A549 (cell line): ENCODE measurements at regions not wholly inside any gene's neighbourhood (a gene's known extent, or its start where the extent isn't known, plus 50 kb on each side); places are given as distances from the start of the nearest gene placed in this dataset.
"Not testable (repeated sequence)": the region's sequence is repeated elsewhere in the genome, so short reads cannot be mapped to it uniquely, and the experiment has no call there.

ENCODE experiments used
- ATAC-seq, 2 experiments: fragments of 200-7000 bp in 1 of 2; fragments of >200 bp in 1 of 2; cut with Nextera tagmentation in 1 of 2; cut with Tn5 transposase in 1 of 2; 3 replicates each; pipeline versions ENCODE4 v1.8.0 to v1.9.1; 2018 to 2020; ENCODE audit warnings: mild to moderate bottlenecking in 1 of 2, moderate library complexity in 1 of 2
- CTCF ChIA-PET: fragments of 300-600 bp; sonication (Branson Sonifier 250); formaldehyde crosslinking; extraction: SDS; loops from one replicate; lab custom pipeline; 2021; ENCODE audit warnings: antibody characterized with exemption, inconsistent platforms; lab: Yijun Ruan, JAX
- POLR2A ChIA-PET: fragments of 350-600 bp; formaldehyde crosslinking; extraction: SDS; loops from one replicate; lab custom pipeline; 2021; ENCODE audit warnings: antibody characterized with exemption, inconsistent platforms; lab: Yijun Ruan, JAX
- DNase-seq, 2 experiments: peaks; one replicate each; pipeline versions ENCODE4 v3.0.0 to v3.0.0-alpha.2; 2011 to 2016; ENCODE audit warnings: low read depth in 1 of 2, low spot score in 1 of 2
- FAIRE-seq: peaks from 2 replicates; lab custom pipeline; 2011; peaks lifted over from hg19 to GRCh38; lab: Jason Lieb, UNC
- H3K27ac ChIP-seq, 2 experiments: fragments of >200 bp; sonication (Bioruptor Twin); formaldehyde crosslinking; 3 replicates each; pipeline ENCODE4 v1.5.1; 2016 to 2017
- H3K4me1 ChIP-seq: fragments of >200 bp; sonication (Bioruptor Twin); formaldehyde crosslinking; 3 replicates; pipeline ENCODE4 v1.6.1; 2016
- H3K4me2 ChIP-seq: fragments of >200 bp; sonication (Bioruptor Twin); formaldehyde crosslinking; 3 replicates; pipeline ENCODE4 v1.6.1; 2016
- H3K4me3 ChIP-seq: fragments of >200 bp; sonication (Bioruptor Twin); formaldehyde crosslinking; 3 replicates; pipeline ENCODE4 v1.5.1; 2016
- H3K9me3 ChIP-seq: fragments of >200 bp; sonication (Bioruptor Twin); formaldehyde crosslinking; 3 replicates; pipeline ENCODE4 v1.6.1; 2016
- BHLHE40 ChIP-seq: IDR thresholded peaks from 2 replicates; pipeline ENCODE4 v1.6.1; 2012; ENCODE audit warnings: low read depth, low read length, inconsistent platforms
- CHD2 ChIP-seq: fragments of 150-350 bp; IDR thresholded peaks from 2 replicates; pipeline ENCODE4 v1.6.1; 2014; ENCODE audit warnings: low read length; ENCODE audit not compliant: partially characterized antibody
- CHD4 ChIP-seq: fragments of 200-600 bp; sonication (generic); IDR thresholded peaks from 2 replicates; pipeline ENCODE4 v1.6.1; 2016; ENCODE audit warnings: antibody characterized with exemption, mild to moderate bottlenecking, borderline replicate concordance
- ESRRA ChIP-seq: fragments of 150-350 bp; IDR thresholded peaks from 2 replicates; pipeline ENCODE4 v1.6.1; 2014; ENCODE audit warnings: mild to moderate bottlenecking, low read length, borderline replicate concordance
- FOXS1 ChIP-seq: fragments of 250-450 bp; sonication (Bioruptor Pico); IDR thresholded peaks from 2 replicates; pipeline ENCODE4 v1.5.0; 2020; ENCODE audit warnings: mild to moderate bottlenecking, moderate library complexity
- HOXB5 ChIP-seq: fragments of 250-450 bp; sonication (Bioruptor Pico); IDR thresholded peaks from 2 replicates; pipeline ENCODE4 v1.5.0; 2020; ENCODE audit warnings: mild to moderate bottlenecking, moderate library complexity
- JUN ChIP-seq, 2 experiments: fragments of >200 bp; sonication (Bioruptor Twin); formaldehyde crosslinking; IDR thresholded peaks; 2 replicates in 1 of 2; 3 replicates in 1 of 2; pipeline ENCODE4 v1.6.1; 2016 to 2017
- KDM1A ChIP-seq: fragments of 200-600 bp; sonication (generic); IDR thresholded peaks from 2 replicates; pipeline ENCODE4 v1.6.1; 2016; ENCODE audit warnings: low read depth, mild to moderate bottlenecking
- NFE2L2 ChIP-seq: fragments of 150-350 bp; conservative IDR thresholded peaks from 2 replicates; pipeline ENCODE4 v1.6.1; 2014; ENCODE audit warnings: low read length
- NR3C1 ChIP-seq: fragments of >200 bp; sonication (Bioruptor Twin); formaldehyde crosslinking; IDR thresholded peaks from 3 replicates; pipeline ENCODE4 v1.6.1; 2017
- PHF8 ChIP-seq: fragments of 200-600 bp; sonication (generic); IDR thresholded peaks from 2 replicates; pipeline ENCODE4 v1.6.1; 2016; ENCODE audit warnings: low read depth, mild to moderate bottlenecking, antibody characterized with exemption, moderate library complexity, borderline replicate concordance
- POLR2A ChIP-seq: IDR thresholded peaks from 2 replicates; pipeline ENCODE4 v1.6.1; 2012; ENCODE audit warnings: mild to moderate bottlenecking, low read length
- RAD21 ChIP-seq, 2 experiments: fragments of >200 bp in 1 of 2; sonication (Bioruptor Twin) in 1 of 2; formaldehyde crosslinking in 1 of 2; IDR thresholded peaks in 1 of 2; conservative IDR thresholded peaks in 1 of 2; 2 replicates in 1 of 2; 3 replicates in 1 of 2; pipeline ENCODE4 v1.6.1; 2012 to 2018; ENCODE audit warnings: inconsistent platforms in 1 of 2
- RARB ChIP-seq: fragments of 250-450 bp; sonication (Bioruptor Pico); IDR thresholded peaks from 2 replicates; pipeline ENCODE4 v1.8.0; 2021; ENCODE audit warnings: mild to moderate bottlenecking, moderate library complexity
- RCOR1 ChIP-seq: fragments of 150-350 bp; IDR thresholded peaks from 2 replicates; pipeline ENCODE4 v1.6.1; 2014; ENCODE audit warnings: antibody characterized with exemption, low read length, low read depth
- SMC3 ChIP-seq: fragments of >200 bp; sonication (Bioruptor Twin); formaldehyde crosslinking; IDR thresholded peaks from 3 replicates; pipeline ENCODE4 v1.6.1; 2018; ENCODE audit warnings: inconsistent platforms
- SREBF2 ChIP-seq: fragments of 450-650 bp; IDR thresholded peaks from 2 replicates; pipeline ENCODE4 v1.6.1; 2014; ENCODE audit warnings: mild to moderate bottlenecking, moderate library complexity
- TFCP2L1 ChIP-seq: fragments of 250-450 bp; sonication (Bioruptor Pico); IDR thresholded peaks from 2 replicates; pipeline ENCODE4 v1.5.0; 2021; ENCODE audit warnings: mild to moderate bottlenecking
- ZC3H11A ChIP-seq: fragments of 450-650 bp; IDR thresholded peaks from 2 replicates; pipeline ENCODE4 v1.6.1; 2014; ENCODE audit warnings: antibody characterized with exemption, mild to moderate bottlenecking
- ZNF302 ChIP-seq: fragments of 250-450 bp; sonication (Bioruptor Pico); IDR thresholded peaks from 2 replicates; pipeline ENCODE4 v1.9.0; 2021; ENCODE audit warnings: inconsistent platforms, mild to moderate bottlenecking, moderate library complexity
- WGBS: methylation state at CpG from one replicate; pipeline ENCODE4 v1.1.6; 2017; ENCODE audit errors: missing lambda C conversion rate; 5-methylcytosine and 5-hydroxymethylcytosine counted together
- TF ChIP-seq, protein P1 (sequence below): IDR thresholded peaks from 2 replicates; pipeline ENCODE4 v1.6.1; 2012; ENCODE audit warnings: low read depth, borderline replicate concordance
- TF ChIP-seq, protein P2 (sequence below): IDR thresholded peaks from 2 replicates; pipeline ENCODE4 v1.6.1; 2012
- TF ChIP-seq, protein P3 (sequence below): fragments of 250-450 bp; sonication (Bioruptor Pico); IDR thresholded peaks from 2 replicates; pipeline ENCODE4 v1.5.0; 2020; ENCODE audit warnings: low read depth, mild to moderate bottlenecking, moderate library complexity
- TF ChIP-seq, protein P4 (sequence below): fragments of 450-650 bp; IDR thresholded peaks from 2 replicates; pipeline ENCODE4 v1.6.1; 2014; ENCODE audit warnings: antibody characterized with exemption
- TF ChIP-seq, protein P5 (sequence below): fragments of >200 bp; sonication (Bioruptor Twin); formaldehyde crosslinking; IDR thresholded peaks from 3 replicates; pipeline ENCODE4 v1.5.1; 2016

DNA sequence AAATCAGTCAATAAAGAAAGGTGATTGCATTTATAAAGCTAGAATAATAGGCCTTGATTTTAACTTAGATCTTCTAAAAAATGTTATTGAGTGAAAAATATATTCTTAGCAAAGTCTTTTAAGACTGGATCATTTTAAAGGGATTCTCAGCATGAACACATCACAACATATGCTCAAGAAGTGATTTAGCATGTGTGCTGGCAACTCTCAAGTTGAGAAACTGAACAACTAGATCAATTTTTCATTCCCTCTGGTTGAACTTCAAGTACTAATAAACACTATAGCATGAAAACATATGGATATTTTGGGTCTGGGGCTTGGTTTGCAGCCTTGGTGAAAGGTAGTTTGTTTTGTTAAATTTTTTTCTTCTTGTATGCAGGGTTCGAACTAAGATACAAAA, 107.8 kb upstream of the PNPT1 start:
- ChIA-PET CTCF (interaction anchor here (1.2 to 1.5 kb wide), 4 partner anchors 11 to 142 kb away, joined by 3 to 5 read pairs (median 3); no protein-coding TSS in a partner anchor), POLR2A (no interaction called here)
- Histone ChIP-seq H3K9me3 (no peaks in the 10 kb centered on the region), H3K4me1 (peaks cover 24% of the 10 kb centered on the region), H3K4me2 (no peak overlapping the region; the same call in 2 of the 3 replicates), H3K27ac (no peak overlapping the region), H3K4me3 (no peak overlapping the region)
- no peak for FAIRE-seq
- 93% methylated on average over 1 of the region's 1 CpG for WGBS
- ATAC-seq, result no peak
- DNase-seq, result no peak
- TF ChIP-seq RARB (CRISPR knock-in tag), result no peak
- TF ChIP-seq SMC3, result no peak
- TF ChIP-seq TFCP2L1, result no peak
- TF ChIP-seq PHF8, result no peak
- TF ChIP-seq NR3C1, result no peak
- no peak for TF ChIP-seq BHLHE40
- TF ChIP-seq, protein P1, sequence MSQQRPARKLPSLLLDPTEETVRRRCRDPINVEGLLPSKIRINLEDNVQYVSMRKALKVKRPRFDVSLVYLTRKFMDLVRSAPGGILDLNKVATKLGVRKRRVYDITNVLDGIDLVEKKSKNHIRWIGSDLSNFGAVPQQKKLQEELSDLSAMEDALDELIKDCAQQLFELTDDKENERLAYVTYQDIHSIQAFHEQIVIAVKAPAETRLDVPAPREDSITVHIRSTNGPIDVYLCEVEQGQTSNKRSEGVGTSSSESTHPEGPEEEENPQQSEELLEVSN, result no peak
- TF ChIP-seq SREBF2, result no peak
- no peak for TF ChIP-seq RCOR1
- no peak for TF ChIP-seq FOXS1
- TF ChIP-seq, protein P2, sequence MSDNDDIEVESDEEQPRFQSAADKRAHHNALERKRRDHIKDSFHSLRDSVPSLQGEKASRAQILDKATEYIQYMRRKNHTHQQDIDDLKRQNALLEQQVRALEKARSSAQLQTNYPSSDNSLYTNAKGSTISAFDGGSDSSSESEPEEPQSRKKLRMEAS, result no peak
- TF ChIP-seq RAD21 (conservative IDR thresholded peaks at IDR 0.05 in 1 of 2, IDR thresholded peaks at IDR 0.05 in 1 of 2), result no peak

DNA sequence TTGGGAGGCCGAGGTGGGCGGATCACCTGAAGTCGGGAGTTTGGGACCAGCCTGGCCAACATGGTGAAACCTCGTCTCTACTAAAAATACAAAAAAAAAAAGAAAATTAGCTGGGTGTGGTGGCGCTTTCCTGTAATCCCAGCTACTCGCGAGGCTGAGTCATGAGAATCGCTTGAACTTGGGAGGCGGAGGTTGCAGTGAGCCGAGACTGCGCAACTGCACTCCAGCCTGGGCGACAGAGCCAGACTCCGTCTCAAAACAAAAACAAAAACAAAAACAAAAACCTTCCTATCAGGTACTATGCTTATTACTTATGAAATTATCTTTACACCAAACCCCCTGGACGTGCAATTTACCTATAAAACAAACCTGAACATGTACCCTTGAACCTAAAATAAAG, 106.0 kb upstream of the PNPT1 start:
- H3K4me1 ChIP-seq, result peaks cover 24% of the 10 kb centered on the region
- H3K4me2 ChIP-seq, H3K27ac ChIP-seq, H3K9me3 ChIP-seq, H3K4me3 ChIP-seq, FAIRE-seq, DNase-seq, POLR2A ChIA-PET, ATAC-seq: not testable (repeated sequence)
- CTCF ChIA-PET, result interaction anchor here (0.6 to 1.4 kb wide), 2 partner anchors 9 to 49 kb away, joined by 3 to 4 read pairs; no protein-coding TSS in a partner anchor
- 94% methylated on average over 14 of the region's 14 CpGs for WGBS

DNA sequence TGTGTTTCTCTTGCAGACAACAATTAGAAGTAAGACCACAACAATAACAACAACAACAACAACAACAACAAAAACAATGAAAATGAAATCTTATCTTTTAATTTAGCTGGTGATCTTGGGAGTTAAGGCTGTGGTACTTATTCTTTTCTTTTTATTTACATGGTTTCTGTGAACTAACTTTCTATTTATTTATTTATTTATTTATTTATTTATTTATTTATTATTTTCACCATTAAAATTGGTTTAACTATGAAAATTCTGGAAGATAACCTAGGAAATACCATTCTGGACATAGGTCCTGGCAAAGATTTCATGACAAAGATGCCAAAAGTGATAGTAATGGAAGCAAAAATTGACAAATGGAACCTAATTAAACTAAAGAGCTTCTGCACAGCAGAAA, 102.5 kb upstream of the PNPT1 start:
- Histone ChIP-seq H3K4me2 (no peak overlapping the region), H3K27ac (no peak overlapping the region), H3K9me3 (0 out of 3 replicates have a peak, but pooled peaks cover 3% of the 10 kb centered on the region), H3K4me3 (no peak overlapping the region), H3K4me1 (peaks cover 8% of the 10 kb centered on the region)
- DNase-seq (no peak), FAIRE-seq (no peak), ATAC-seq (no peak)
- TF ChIP-seq CHD4 (no peak), ZC3H11A (peak; percentile 41)
- CTCF ChIA-PET, result interaction anchor here (0.6 kb wide), 1 partner anchor 488 kb away, joined by 4 read pairs; no protein-coding TSS in a partner anchor
- POLR2A ChIA-PET, result no interaction called here

DNA sequence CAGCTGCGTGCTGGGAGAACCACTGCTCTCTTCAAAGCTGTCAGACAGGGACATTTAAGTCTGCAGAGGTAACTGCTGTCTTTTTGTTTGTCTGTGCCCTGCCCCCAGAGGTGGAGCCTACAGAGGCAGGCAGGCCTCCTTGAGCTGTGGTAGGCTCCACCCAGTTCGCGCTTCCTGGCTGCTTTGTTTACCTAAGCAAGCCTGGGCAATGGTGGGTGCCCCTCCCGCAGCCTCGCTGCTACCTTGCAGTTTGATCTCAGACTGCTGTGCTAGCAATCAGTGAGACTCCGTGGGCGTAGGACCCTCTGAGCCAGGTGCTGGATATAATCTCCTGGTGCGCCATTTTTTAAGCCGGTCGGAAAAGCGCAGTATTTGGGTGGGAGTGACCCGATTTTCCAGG, 100.0 kb upstream of the PNPT1 start:
- H3K9me3 ChIP-seq, H3K4me1 ChIP-seq, H3K4me2 ChIP-seq, H3K27ac ChIP-seq, ATAC-seq, DNase-seq, POLR2A ChIA-PET, FAIRE-seq, H3K4me3 ChIP-seq, CTCF ChIA-PET: not testable (repeated sequence)
- 93% methylated on average over 11 of the region's 12 CpGs for WGBS

DNA sequence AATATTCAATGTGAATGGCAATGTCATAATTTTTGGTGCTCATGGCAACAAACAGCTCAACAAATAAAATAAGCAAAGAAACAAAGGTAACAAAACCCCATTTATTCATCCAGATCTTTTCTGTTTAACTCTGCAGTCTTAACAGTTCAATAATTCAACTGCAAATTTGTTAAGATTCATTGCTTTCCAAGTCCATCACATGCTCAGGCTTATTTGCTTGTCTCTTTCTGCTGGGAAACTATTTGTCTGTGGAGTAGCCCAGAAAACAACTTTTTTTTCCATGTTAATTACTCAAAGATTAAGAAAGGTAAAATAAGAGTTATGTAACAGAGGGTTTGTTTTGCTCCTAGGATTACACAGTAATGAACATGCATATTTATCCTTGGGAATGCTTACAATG, 92.6 kb upstream of the PNPT1 start:
- FAIRE-seq (peak; percentile 92), DNase-seq (no peak), ATAC-seq (no peak)
- no peak overlapping the region for H3K27ac ChIP-seq
- peaks cover 20% of the 10 kb centered on the region for H3K4me1 ChIP-seq
- ChIA-PET POLR2A (no interaction called here), CTCF (interaction anchor here (2.1 kb wide), 1 partner anchor 15 kb away, joined by 7 read pairs; no protein-coding TSS in a partner anchor)
- H3K4me2 ChIP-seq, result no peak overlapping the region
- no peaks in the 10 kb centered on the region for H3K9me3 ChIP-seq
- H3K4me3 ChIP-seq, result no peak overlapping the region
- no peak for TF ChIP-seq CHD2
- no peak for TF ChIP-seq ESRRA
- TF ChIP-seq, protein P3, sequence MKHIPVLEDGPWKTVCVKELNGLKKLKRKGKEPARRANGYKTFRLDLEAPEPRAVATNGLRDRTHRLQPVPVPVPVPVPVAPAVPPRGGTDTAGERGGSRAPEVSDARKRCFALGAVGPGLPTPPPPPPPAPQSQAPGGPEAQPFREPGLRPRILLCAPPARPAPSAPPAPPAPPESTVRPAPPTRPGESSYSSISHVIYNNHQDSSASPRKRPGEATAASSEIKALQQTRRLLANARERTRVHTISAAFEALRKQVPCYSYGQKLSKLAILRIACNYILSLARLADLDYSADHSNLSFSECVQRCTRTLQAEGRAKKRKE (CRISPR knock-in tag), result no peak
- TF ChIP-seq FOXS1, result no peak
- TF ChIP-seq, protein P4, sequence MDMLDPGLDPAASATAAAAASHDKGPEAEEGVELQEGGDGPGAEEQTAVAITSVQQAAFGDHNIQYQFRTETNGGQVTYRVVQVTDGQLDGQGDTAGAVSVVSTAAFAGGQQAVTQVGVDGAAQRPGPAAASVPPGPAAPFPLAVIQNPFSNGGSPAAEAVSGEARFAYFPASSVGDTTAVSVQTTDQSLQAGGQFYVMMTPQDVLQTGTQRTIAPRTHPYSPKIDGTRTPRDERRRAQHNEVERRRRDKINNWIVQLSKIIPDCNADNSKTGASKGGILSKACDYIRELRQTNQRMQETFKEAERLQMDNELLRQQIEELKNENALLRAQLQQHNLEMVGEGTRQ, result no peak
- no peak for TF ChIP-seq POLR2A
- TF ChIP-seq, protein P5, sequence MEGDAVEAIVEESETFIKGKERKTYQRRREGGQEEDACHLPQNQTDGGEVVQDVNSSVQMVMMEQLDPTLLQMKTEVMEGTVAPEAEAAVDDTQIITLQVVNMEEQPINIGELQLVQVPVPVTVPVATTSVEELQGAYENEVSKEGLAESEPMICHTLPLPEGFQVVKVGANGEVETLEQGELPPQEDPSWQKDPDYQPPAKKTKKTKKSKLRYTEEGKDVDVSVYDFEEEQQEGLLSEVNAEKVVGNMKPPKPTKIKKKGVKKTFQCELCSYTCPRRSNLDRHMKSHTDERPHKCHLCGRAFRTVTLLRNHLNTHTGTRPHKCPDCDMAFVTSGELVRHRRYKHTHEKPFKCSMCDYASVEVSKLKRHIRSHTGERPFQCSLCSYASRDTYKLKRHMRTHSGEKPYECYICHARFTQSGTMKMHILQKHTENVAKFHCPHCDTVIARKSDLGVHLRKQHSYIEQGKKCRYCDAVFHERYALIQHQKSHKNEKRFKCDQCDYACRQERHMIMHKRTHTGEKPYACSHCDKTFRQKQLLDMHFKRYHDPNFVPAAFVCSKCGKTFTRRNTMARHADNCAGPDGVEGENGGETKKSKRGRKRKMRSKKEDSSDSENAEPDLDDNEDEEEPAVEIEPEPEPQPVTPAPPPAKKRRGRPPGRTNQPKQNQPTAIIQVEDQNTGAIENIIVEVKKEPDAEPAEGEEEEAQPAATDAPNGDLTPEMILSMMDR, result no peak
- no peak for TF ChIP-seq NFE2L2
- TF ChIP-seq JUN (IDR thresholded peaks at IDR 0.05), result no peak
- TF ChIP-seq RARB (CRISPR knock-in tag), result no peak
- no peak for TF ChIP-seq KDM1A
- TF ChIP-seq ZC3H11A, result no peak
- TF ChIP-seq CHD4, result no peak
- no peak for TF ChIP-seq ZNF302
- TF ChIP-seq HOXB5 (CRISPR knock-in tag), result no peak
- TF ChIP-seq RCOR1, result no peak
